PFSK-1 (cell line): ENCODE measurements at regions not wholly inside any gene's neighbourhood (a gene's known extent, or its start where the extent isn't known, plus 50 kb on each side); places are given as distances from the start of the nearest gene placed in this dataset.

Experiments used
- FOXP2 ChIP-seq: optimal IDR thresholded peaks from 2 replicates; pipeline ENCODE3; 2011; ENCODE audit warnings: borderline replicate concordance, control low read depth, inconsistent platforms; ENCODE audit not compliant: insufficient read depth; ENCODE audit errors: extremely low read length, extremely low read depth
- POLR2AphosphoS5 ChIP-seq: IDR thresholded peaks from 2 replicates; pipeline ENCODE4 v1.6.1; 2012; ENCODE audit warnings: low read depth, mild to moderate bottlenecking, control low read depth, low read length, moderate library complexity
- TAF1 ChIP-seq: IDR thresholded peaks from 2 replicates; pipeline ENCODE4 v1.6.1; 2012; ENCODE audit warnings: low read length, control low read depth, borderline replicate concordance; ENCODE audit not compliant: insufficient read depth

DNA sequence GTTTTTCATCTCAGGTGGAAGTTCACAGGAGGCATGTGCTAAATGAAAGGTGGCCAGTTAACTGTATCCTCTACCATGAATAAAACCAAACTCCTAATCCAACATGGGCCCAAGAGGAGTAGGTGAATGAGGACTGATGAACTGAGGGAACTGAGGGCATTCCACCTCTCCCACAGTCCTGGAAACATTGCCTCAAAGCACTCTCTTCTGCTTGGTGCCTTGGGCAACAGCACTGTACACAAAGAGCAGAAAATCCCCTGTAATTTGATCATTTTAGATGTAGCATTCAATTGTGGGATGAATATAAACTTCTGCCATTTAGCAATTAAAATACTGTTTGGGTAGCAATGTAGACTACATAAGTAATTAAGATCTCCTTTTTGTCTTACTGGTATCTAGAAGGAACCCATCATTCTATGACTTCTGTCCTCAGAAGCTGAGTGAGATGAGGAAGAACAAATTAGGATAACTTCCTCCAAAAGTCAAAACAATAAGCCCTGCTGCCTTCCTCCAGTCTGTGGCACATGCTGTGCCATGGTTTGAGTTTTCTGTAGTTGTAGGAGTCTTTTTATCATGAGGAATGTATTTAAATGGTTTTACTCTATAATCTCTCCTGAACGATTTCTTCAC lies 86.7 kb upstream of the ZEB2 start:
- TF ChIP-seq FOXP2 (no peak), POLR2AphosphoS5 (no peak), TAF1 (no peak)
